Vagina (tissue), 2 donors: ENCODE measurements at regions not wholly inside any gene's neighbourhood (a gene's known extent, or its start where the extent isn't known, plus 50 kb on each side); places are given as distances from the start of the nearest gene placed in this dataset.

Source experiments
- DNase-seq, 2 donors: peaks; one replicate each; pipeline ENCODE4 v3.0.0-alpha.2; 2017; ENCODE audit errors: extremely low spot score in 2 of 2
- H3K27ac ChIP-seq: fragments of 200-600 bp; sonication (generic); one replicate; pipeline ENCODE4 v1.5.1; 2019
- H3K27me3 ChIP-seq: fragments of 200-600 bp; sonication (generic); one replicate; pipeline ENCODE4 v1.5.1; 2019
- H3K36me3 ChIP-seq, 2 donors: fragments of 200-600 bp; sonication (generic); one replicate each; pipeline ENCODE4 v1.5.1; 2017 to 2019
- H3K4me1 ChIP-seq: fragments of 200-600 bp; sonication (generic); one replicate; pipeline ENCODE4 v1.5.1; 2019
- H3K4me3 ChIP-seq, 2 donors: fragments of 200-600 bp; sonication (generic); 1 replicate in 1 of 2; 2 replicates in 1 of 2; pipeline ENCODE4 v1.5.1; 2016 to 2019
- H3K9me3 ChIP-seq: fragments of 200-600 bp; sonication (generic); one replicate; pipeline ENCODE4 v1.5.1; 2019
- POLR2A ChIP-seq, 2 donors: fragments of 450-650 bp; IDR thresholded peaks; one replicate each; pipeline ENCODE4 v1.6.1; 2017; ENCODE audit warnings: antibody characterized with exemption in 2 of 2, mild to moderate bottlenecking in 2 of 2, moderate library complexity in 2 of 2
- POLR2AphosphoS5 ChIP-seq, 2 donors: sonication (generic); formaldehyde crosslinking; IDR thresholded peaks; one replicate each; pipeline ENCODE4 v1.9.0; 2017; ENCODE audit warnings: antibody characterized with exemption in 2 of 2, mild to moderate bottlenecking in 2 of 2, low read depth in 1 of 2; ENCODE audit not compliant: insufficient read depth in 1 of 2
- intact Hi-C: fragments of 100-400 bp; cut with DNase I; formaldehyde crosslinking; loops from one replicate; pipeline ENCODE4 v1.15.1; 2023
- TF ChIP-seq, protein P1 (sequence below), 3 experiments: fragments of 450-650 bp in 2 of 3; fragments of 200-600 bp in 1 of 3; sonication (generic) in 1 of 3; IDR thresholded peaks; one replicate each; pipeline ENCODE4 v1.5.1; 2017 to 2019; ENCODE audit warnings: antibody characterized with exemption in 3 of 3, mild to moderate bottlenecking in 2 of 3, moderate library complexity in 2 of 3

DNA sequence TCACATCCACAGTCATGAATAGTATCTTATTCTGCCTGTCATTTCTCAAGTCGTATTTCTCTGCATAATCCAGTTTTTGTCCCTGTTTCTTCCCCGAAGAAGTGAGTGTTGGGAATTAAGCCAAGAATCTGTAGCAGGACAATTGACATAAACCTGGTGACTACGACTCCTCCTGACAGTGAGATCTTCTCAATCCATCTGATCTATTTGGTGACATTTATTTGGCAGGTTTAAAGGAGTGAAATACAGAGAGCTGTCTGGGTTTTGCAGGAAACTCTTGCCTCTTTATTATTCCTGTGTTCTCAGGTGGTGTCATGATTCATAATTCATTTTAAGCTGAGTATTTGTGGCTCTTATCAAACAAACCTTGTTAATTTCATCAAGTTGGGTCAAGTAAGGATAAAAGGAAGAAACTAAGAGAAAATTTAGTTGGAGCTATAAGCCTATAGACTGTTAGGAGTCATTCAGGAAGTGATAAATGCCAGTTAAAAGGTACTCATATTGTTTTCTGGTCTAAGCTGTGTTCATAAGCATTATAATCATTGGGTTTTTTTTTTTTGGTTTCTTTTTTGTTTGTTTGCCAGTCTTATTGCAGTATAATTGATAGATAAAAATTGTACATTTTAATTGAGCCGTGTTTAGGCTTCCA, 95.9 kb upstream of the PCSK1 start:
- H3K27ac ChIP-seq: no peak overlapping the region
- H3K36me3 ChIP-seq: no peaks in the 10 kb centered on the region
- intact Hi-C loops: no loop called here
- H3K27me3 ChIP-seq: no peaks in the 10 kb centered on the region
- no peaks in the 10 kb centered on the region for H3K9me3 ChIP-seq
- TF ChIP-seq POLR2A (IDR thresholded peaks at IDR 0.05) (no peak), POLR2AphosphoS5 (IDR thresholded peaks at IDR 0.05; ENCODE audit: insufficient read depth in 1 of 2, low read depth in 1 of 2) (no peak)
- TF ChIP-seq, protein P1, sequence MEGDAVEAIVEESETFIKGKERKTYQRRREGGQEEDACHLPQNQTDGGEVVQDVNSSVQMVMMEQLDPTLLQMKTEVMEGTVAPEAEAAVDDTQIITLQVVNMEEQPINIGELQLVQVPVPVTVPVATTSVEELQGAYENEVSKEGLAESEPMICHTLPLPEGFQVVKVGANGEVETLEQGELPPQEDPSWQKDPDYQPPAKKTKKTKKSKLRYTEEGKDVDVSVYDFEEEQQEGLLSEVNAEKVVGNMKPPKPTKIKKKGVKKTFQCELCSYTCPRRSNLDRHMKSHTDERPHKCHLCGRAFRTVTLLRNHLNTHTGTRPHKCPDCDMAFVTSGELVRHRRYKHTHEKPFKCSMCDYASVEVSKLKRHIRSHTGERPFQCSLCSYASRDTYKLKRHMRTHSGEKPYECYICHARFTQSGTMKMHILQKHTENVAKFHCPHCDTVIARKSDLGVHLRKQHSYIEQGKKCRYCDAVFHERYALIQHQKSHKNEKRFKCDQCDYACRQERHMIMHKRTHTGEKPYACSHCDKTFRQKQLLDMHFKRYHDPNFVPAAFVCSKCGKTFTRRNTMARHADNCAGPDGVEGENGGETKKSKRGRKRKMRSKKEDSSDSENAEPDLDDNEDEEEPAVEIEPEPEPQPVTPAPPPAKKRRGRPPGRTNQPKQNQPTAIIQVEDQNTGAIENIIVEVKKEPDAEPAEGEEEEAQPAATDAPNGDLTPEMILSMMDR (IDR thresholded peaks at IDR 0.05): no peak
- no peak for DNase-seq
- no peaks in the 10 kb centered on the region for H3K4me1 ChIP-seq
- no peak overlapping the region for H3K4me3 ChIP-seq

- no peak overlapping the region for H3K4me3 ChIP-seq
- no peaks in the 10 kb centered on the region for H3K27me3 ChIP-seq
- H3K9me3 ChIP-seq: no peaks in the 10 kb centered on the region
- H3K4me1 ChIP-seq: no peaks in the 10 kb centered on the region
- DNase-seq: no peak
- intact Hi-C loops: no loop called here
- no peaks in the 10 kb centered on the region for H3K36me3 ChIP-seq
- H3K27ac ChIP-seq: no peak overlapping the region
- TF ChIP-seq, protein P1 (IDR thresholded peaks at IDR 0.05): no peak
- TF ChIP-seq POLR2AphosphoS5 (IDR thresholded peaks at IDR 0.05; ENCODE audit: insufficient read depth in 1 of 2, low read depth in 1 of 2) (no peak), POLR2A (IDR thresholded peaks at IDR 0.05) (no peak)
These were observed 96.5 kb upstream of the PCSK1 start for GRCh38 chr5:96529559-96529958.

- intact Hi-C loops: no loop called here
- Histone ChIP-seq H3K4me3 (no peak overlapping the region), H3K27me3 (no peaks in the 10 kb centered on the region), H3K4me1 (no peaks in the 10 kb centered on the region), H3K27ac (no peak overlapping the region), H3K9me3 (no peaks in the 10 kb centered on the region), H3K36me3 (no peaks in the 10 kb centered on the region)
- TF ChIP-seq POLR2AphosphoS5 (IDR thresholded peaks at IDR 0.05; ENCODE audit: insufficient read depth in 1 of 2, low read depth in 1 of 2) (no peak), POLR2A (IDR thresholded peaks at IDR 0.05) (no peak)
- TF ChIP-seq, protein P1 (IDR thresholded peaks at IDR 0.05): no peak
- no peak for DNase-seq
These were observed 97.9 kb upstream of the PCSK1 start for GRCh38 chr5:96530901-96531300.

- no peaks in the 10 kb centered on the region for H3K36me3 ChIP-seq
- no peak for DNase-seq
- H3K4me3 ChIP-seq: no peak overlapping the region
- H3K4me1 ChIP-seq: no peaks in the 10 kb centered on the region
- H3K9me3 ChIP-seq: no peaks in the 10 kb centered on the region
- H3K27ac ChIP-seq: no peak overlapping the region
- no peak for TF ChIP-seq POLR2AphosphoS5 (IDR thresholded peaks at IDR 0.05; ENCODE audit: insufficient read depth in 1 of 2, low read depth in 1 of 2)
- TF ChIP-seq, protein P1 (IDR thresholded peaks at IDR 0.05): no peak
- TF ChIP-seq POLR2A (IDR thresholded peaks at IDR 0.05): no peak
- intact Hi-C loops: no loop called here
- H3K27me3 ChIP-seq: no peaks in the 10 kb centered on the region
These were observed 100.3 kb upstream of the PCSK1 start for GRCh38 chr5:96533371-96533770.

- TF ChIP-seq POLR2AphosphoS5 (IDR thresholded peaks at IDR 0.05; ENCODE audit: insufficient read depth in 1 of 2, low read depth in 1 of 2) (no peak), POLR2A (IDR thresholded peaks at IDR 0.05) (no peak)
- TF ChIP-seq, protein P1 (IDR thresholded peaks at IDR 0.05): no peak
- no peak for DNase-seq
- H3K9me3 ChIP-seq: no peaks in the 10 kb centered on the region
- no peaks in the 10 kb centered on the region for H3K36me3 ChIP-seq
- no peak overlapping the region for H3K4me3 ChIP-seq
- H3K27me3 ChIP-seq: no peaks in the 10 kb centered on the region
- intact Hi-C loops: no loop called here
- H3K27ac ChIP-seq: no peak overlapping the region
- H3K4me1 ChIP-seq: no peaks in the 10 kb centered on the region
These were observed 104.3 kb upstream of the PCSK1 start for GRCh38 chr5:96537386-96537785.
